Panc1 (cell line): ENCODE measurements at regions not wholly inside any gene's neighbourhood (a gene's known extent, or its start where the extent isn't known, plus 50 kb on each side); places are given as distances from the start of the nearest gene placed in this dataset.

Experiments used
- ATAC-seq: fragments of 200-7000 bp; cut with Tn5 transposase; 2 replicates; pipeline ENCODE4 v1.9.1; 2020; ENCODE audit warnings: mild to moderate bottlenecking, moderate library complexity
- BruUV-seq: library from RNA; stranded (reverse); fragments of 400-500 nt; replicated peaks from 2 replicates; lab custom pipeline; 2021; lab: Mats Ljungman, UMichigan
- CTCF ChIA-PET: fragments of 300-600 bp; sonication (Branson Sonifier 250); formaldehyde crosslinking; loops from one replicate; lab custom pipeline; 2022; ENCODE audit warnings: antibody characterized with exemption; lab: Charles Lee
- POLR2A ChIA-PET: fragments of 300-600 bp; sonication (Branson Sonifier 250); formaldehyde crosslinking; loops from one replicate; lab custom pipeline; 2022; ENCODE audit warnings: antibody characterized with exemption; lab: Charles Lee
- DNase-seq: peaks from one replicate; pipeline ENCODE4 v3.0.0-alpha.2; 2010; ENCODE audit warnings: low read depth, low spot score
- H3K27ac ChIP-seq: 2 replicates; pipeline ENCODE4 v1.5.1; 2011; ENCODE audit warnings: mild to moderate bottlenecking, low read length, inconsistent platforms
- H3K27me3 ChIP-seq: fragments of 200-500 bp; sonication (Bioruptor generic); 2 replicates; pipeline ENCODE4 v1.6.0; 2014; ENCODE audit warnings: low read length, inconsistent platforms; ENCODE audit not compliant: control insufficient read depth, insufficient read depth
- H3K36me3 ChIP-seq: fragments of 200-500 bp; sonication (Bioruptor generic); 2 replicates; pipeline ENCODE4 v1.5.1; 2014; ENCODE audit warnings: inconsistent platforms, mild to moderate bottlenecking, low read length, moderate library complexity; ENCODE audit not compliant: control insufficient read depth, insufficient read depth
- H3K4me1 ChIP-seq: 2 replicates; pipeline ENCODE4 v1.5.1; 2011; ENCODE audit warnings: inconsistent platforms, mild to moderate bottlenecking, low read length, moderate library complexity; ENCODE audit not compliant: control insufficient read depth, insufficient read depth
- H3K4me3 ChIP-seq, 2 experiments: 2 replicates each; pipeline ENCODE4 v1.5.1; 2011 to 2012; ENCODE audit warnings: low read depth in 2 of 2, low read length in 2 of 2, mild to moderate bottlenecking in 2 of 2, inconsistent platforms in 1 of 2, moderate library complexity in 1 of 2
- H3K9me3 ChIP-seq: fragments of 200-500 bp; sonication (Bioruptor generic); 2 replicates; pipeline ENCODE4 v1.5.1; 2014; ENCODE audit warnings: low read depth, mild to moderate bottlenecking, inconsistent platforms, low read length, moderate library complexity; ENCODE audit not compliant: control insufficient read depth, insufficient read depth
- POLR2AphosphoS5 ChIP-seq: IDR thresholded peaks from 2 replicates; pipeline ENCODE4 v1.6.1; 2012; ENCODE audit warnings: mild to moderate bottlenecking, low read depth, low read length, moderate library complexity
- SIN3A ChIP-seq: IDR thresholded peaks from 2 replicates; pipeline ENCODE4 v1.6.1; 2012; ENCODE audit warnings: low read depth, mild to moderate bottlenecking, low read length, moderate library complexity, borderline replicate concordance; ENCODE audit not compliant: insufficient read depth
- TCF7L2 ChIP-seq: IDR thresholded peaks from 2 replicates; pipeline ENCODE4 v1.6.1; 2011; ENCODE audit warnings: mild to moderate bottlenecking, low read depth, low read length, inconsistent platforms
- in situ Hi-C: cut with HindIII; loops from 2 replicates; pipeline ENCODE4 v1.10.0; 2016; ENCODE audit warnings: low sequenced_read_pairs, low pct_unique_long_range_greater_than_20kb
- intact Hi-C: fragments of 100-400 bp; cut with micrococcal nuclease; formaldehyde crosslinking; loops from one replicate; pipeline ENCODE4 v1.10.0; 2022; ENCODE audit not compliant: unreplicated experiment
- TF ChIP-seq, protein P1 (sequence below), 2 experiments: IDR thresholded peaks; 2 replicates each; pipeline ENCODE4 v1.6.1; 2011 to 2012; ENCODE audit warnings: low read depth in 2 of 2, control low read depth in 1 of 2, low read length in 1 of 2, mild to moderate bottlenecking in 1 of 2, moderate library complexity in 1 of 2; ENCODE audit not compliant: insufficient read depth in 1 of 2
- TF ChIP-seq, protein P2 (sequence below): fragments of 450-650 bp; IDR thresholded peaks from 2 replicates; pipeline ENCODE4 v1.5.1; 2017; ENCODE audit warnings: mild to moderate bottlenecking

DNA sequence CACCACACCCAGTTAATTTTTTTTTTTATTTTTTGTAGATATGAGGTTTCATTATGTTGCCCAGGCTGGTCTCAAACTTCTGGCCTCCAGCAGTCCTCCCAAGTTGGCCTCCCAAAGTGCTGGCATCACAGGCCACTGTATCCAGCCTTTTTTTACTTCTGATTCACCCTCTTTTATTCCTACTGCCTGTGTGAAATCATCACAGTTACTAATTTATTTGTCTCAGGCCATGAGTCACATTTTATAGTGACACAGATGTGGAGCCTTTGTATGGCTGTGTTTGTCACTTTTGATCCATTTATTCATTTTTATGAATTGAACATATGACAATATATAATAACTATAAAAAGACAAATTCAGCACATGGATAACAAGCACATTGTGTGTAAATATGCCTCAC is 67.1 kb upstream of the SNX2 start:
- in situ Hi-C loops: no loop called here
- Histone ChIP-seq H3K27ac (no peak overlapping the region), H3K4me1 (no peaks in the 10 kb centered on the region), H3K9me3 (no peaks in the 10 kb centered on the region), H3K4me3 (no peak overlapping the region), H3K36me3 (no peaks in the 10 kb centered on the region; the same call in 1 of the 2 replicates), H3K27me3 (no peaks in the 10 kb centered on the region)
- ATAC-seq: no peak
- CTCF ChIA-PET: no interaction called here
- POLR2A ChIA-PET: no interaction called here
- no peak for TF ChIP-seq SIN3A
- no peak for TF ChIP-seq POLR2AphosphoS5
- no peak for TF ChIP-seq TCF7L2
- TF ChIP-seq, protein P1, sequence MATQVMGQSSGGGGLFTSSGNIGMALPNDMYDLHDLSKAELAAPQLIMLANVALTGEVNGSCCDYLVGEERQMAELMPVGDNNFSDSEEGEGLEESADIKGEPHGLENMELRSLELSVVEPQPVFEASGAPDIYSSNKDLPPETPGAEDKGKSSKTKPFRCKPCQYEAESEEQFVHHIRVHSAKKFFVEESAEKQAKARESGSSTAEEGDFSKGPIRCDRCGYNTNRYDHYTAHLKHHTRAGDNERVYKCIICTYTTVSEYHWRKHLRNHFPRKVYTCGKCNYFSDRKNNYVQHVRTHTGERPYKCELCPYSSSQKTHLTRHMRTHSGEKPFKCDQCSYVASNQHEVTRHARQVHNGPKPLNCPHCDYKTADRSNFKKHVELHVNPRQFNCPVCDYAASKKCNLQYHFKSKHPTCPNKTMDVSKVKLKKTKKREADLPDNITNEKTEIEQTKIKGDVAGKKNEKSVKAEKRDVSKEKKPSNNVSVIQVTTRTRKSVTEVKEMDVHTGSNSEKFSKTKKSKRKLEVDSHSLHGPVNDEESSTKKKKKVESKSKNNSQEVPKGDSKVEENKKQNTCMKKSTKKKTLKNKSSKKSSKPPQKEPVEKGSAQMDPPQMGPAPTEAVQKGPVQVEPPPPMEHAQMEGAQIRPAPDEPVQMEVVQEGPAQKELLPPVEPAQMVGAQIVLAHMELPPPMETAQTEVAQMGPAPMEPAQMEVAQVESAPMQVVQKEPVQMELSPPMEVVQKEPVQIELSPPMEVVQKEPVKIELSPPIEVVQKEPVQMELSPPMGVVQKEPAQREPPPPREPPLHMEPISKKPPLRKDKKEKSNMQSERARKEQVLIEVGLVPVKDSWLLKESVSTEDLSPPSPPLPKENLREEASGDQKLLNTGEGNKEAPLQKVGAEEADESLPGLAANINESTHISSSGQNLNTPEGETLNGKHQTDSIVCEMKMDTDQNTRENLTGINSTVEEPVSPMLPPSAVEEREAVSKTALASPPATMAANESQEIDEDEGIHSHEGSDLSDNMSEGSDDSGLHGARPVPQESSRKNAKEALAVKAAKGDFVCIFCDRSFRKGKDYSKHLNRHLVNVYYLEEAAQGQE (IDR thresholded peaks at IDR 0.05; ENCODE audit: insufficient read depth in 1 of 2, low read depth in 2 of 2, low read length in 1 of 2): no peak
- TF ChIP-seq, protein P2, sequence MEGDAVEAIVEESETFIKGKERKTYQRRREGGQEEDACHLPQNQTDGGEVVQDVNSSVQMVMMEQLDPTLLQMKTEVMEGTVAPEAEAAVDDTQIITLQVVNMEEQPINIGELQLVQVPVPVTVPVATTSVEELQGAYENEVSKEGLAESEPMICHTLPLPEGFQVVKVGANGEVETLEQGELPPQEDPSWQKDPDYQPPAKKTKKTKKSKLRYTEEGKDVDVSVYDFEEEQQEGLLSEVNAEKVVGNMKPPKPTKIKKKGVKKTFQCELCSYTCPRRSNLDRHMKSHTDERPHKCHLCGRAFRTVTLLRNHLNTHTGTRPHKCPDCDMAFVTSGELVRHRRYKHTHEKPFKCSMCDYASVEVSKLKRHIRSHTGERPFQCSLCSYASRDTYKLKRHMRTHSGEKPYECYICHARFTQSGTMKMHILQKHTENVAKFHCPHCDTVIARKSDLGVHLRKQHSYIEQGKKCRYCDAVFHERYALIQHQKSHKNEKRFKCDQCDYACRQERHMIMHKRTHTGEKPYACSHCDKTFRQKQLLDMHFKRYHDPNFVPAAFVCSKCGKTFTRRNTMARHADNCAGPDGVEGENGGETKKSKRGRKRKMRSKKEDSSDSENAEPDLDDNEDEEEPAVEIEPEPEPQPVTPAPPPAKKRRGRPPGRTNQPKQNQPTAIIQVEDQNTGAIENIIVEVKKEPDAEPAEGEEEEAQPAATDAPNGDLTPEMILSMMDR: no peak
- DNase-seq: no peak
- BruUV-seq: no TSS peak
- intact Hi-C loops: no loop called here

DNA sequence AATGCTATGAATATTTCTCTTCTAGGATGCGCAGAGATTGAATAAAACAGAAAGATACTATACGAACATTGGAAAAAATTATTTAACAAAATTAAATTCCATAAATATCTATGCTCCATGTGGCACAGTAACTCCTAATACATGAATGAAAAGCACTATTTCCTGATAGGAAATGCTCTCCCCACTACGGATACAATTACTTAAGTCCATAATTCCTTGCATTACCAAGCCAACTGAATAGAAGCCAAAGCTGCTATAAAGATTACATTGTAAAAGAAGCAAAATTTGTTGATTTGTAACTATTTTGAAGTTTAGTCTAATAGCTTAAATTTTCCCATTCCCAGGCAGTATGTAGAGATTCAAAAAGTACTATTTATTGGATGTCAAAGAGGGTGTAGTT is 61.8 kb upstream of the SNX2 start:
- H3K4me3 ChIP-seq: no peak overlapping the region
- ChIA-PET CTCF (no interaction called here), POLR2A (interaction anchor here (0.7 kb wide), 1 partner anchor 69 kb away, joined by 8 read pairs; no protein-coding TSS in a partner anchor)
- H3K36me3 ChIP-seq: no peaks in the 10 kb centered on the region; the same call in 1 of the 2 replicates
- DNase-seq: no peak
- no TSS peak for BruUV-seq
- no peaks in the 10 kb centered on the region for H3K4me1 ChIP-seq
- no peaks in the 10 kb centered on the region for H3K27me3 ChIP-seq
- TF ChIP-seq TCF7L2 (no peak), SIN3A (no peak), POLR2AphosphoS5 (no peak)
- TF ChIP-seq, protein P1 (IDR thresholded peaks at IDR 0.05; ENCODE audit: insufficient read depth in 1 of 2, low read depth in 2 of 2, low read length in 1 of 2): no peak
- no peak for ATAC-seq
- H3K9me3 ChIP-seq: no peaks in the 10 kb centered on the region
- intact Hi-C loops: no loop called here
- H3K27ac ChIP-seq: no peak overlapping the region
- in situ Hi-C loops: no loop called here
